ENCODE measurements at regions not wholly inside any gene's neighbourhood (a gene's known extent, or its start where the extent isn't known, plus 50 kb on each side); places are given as distances from the start of the nearest gene placed in this dataset.

- Mint-ChIP-seq H3K4me1 (ENCODE audit: low read depth) (peaks cover 6% of the 10 kb centered on the region), H3K36me3 (ENCODE audit: low read depth) (no peaks in the 10 kb centered on the region), H3K27me3 (peaks cover 4% of the 10 kb centered on the region), H3K27ac (no peak overlapping the region), H3K9me3 (peaks cover 32% of the 10 kb centered on the region), H3K4me3 (no peak overlapping the region)
- intact Hi-C loops (cut with micrococcal nuclease): no loop called here
These were observed 165.6 kb upstream of the TMCC3 start for GRCh38 chr12:94815958-94816357.

GRCh38 chr12:94815450-94815849 lies 165.1 kb upstream of the TMCC3 start:
- Mint-ChIP-seq H3K4me1 (ENCODE audit: low read depth) (peaks cover 6% of the 10 kb centered on the region), H3K4me3 (no peak overlapping the region), H3K36me3 (ENCODE audit: low read depth) (no peaks in the 10 kb centered on the region), H3K27me3 (peaks cover 4% of the 10 kb centered on the region), H3K27ac (no peak overlapping the region), H3K9me3 (peaks cover 37% of the 10 kb centered on the region)
- intact Hi-C loops (cut with micrococcal nuclease): no loop called here

- peaks cover 53% of the 10 kb centered on the region for H3K9me3 Mint-ChIP-seq
- H3K36me3 Mint-ChIP-seq (ENCODE audit: low read depth): no peaks in the 10 kb centered on the region
- intact Hi-C loops (cut with micrococcal nuclease): no loop called here
These were observed 163.0 kb upstream of the TMCC3 start for GRCh38 chr12:94813314-94813713.

GRCh38 chr12:94812345-94812744 lies 162.0 kb upstream of the TMCC3 start:
- H3K36me3 Mint-ChIP-seq (ENCODE audit: low read depth): no peaks in the 10 kb centered on the region
- H3K27me3 Mint-ChIP-seq: no peaks in the 10 kb centered on the region
- H3K27ac Mint-ChIP-seq: no peak overlapping the region
- H3K9me3 Mint-ChIP-seq: peaks cover 53% of the 10 kb centered on the region
- peaks cover under 1% of the 10 kb centered on the region for H3K4me1 Mint-ChIP-seq (ENCODE audit: low read depth)
- H3K4me3 Mint-ChIP-seq: no peak overlapping the region
- intact Hi-C loops (cut with micrococcal nuclease): no loop called here

More at GRCh38 chr12:94813314-94813713, 163.0 kb upstream of the TMCC3 start:
- Mint-ChIP-seq H3K27me3 (no peaks in the 10 kb centered on the region), H3K27ac (no peak overlapping the region), H3K4me1 (ENCODE audit: low read depth) (peaks cover 5% of the 10 kb centered on the region), H3K4me3 (no peak overlapping the region)

- Mint-ChIP-seq H3K4me1 (ENCODE audit: low read depth) (peaks cover 8% of the 10 kb centered on the region), H3K9me3 (peaks cover 53% of the 10 kb centered on the region), H3K4me3 (no peak overlapping the region), H3K27me3 (no peaks in the 10 kb centered on the region), H3K36me3 (ENCODE audit: low read depth) (no peaks in the 10 kb centered on the region), H3K27ac (no peak overlapping the region)
- intact Hi-C loops (cut with micrococcal nuclease): no loop called here
These were observed 161.3 kb upstream of the TMCC3 start for GRCh38 chr12:94811611-94812010.

GRCh38 chr12:94807951-94808350 lies 157.6 kb upstream of the TMCC3 start:
- H3K36me3 Mint-ChIP-seq (ENCODE audit: low read depth): no peaks in the 10 kb centered on the region
- peaks cover 24% of the 10 kb centered on the region for H3K4me1 Mint-ChIP-seq (ENCODE audit: low read depth)
- intact Hi-C loops (cut with micrococcal nuclease): no loop called here
- peaks cover 40% of the 10 kb centered on the region for H3K9me3 Mint-ChIP-seq
- no peak overlapping the region for H3K27ac Mint-ChIP-seq
- no peaks in the 10 kb centered on the region for H3K27me3 Mint-ChIP-seq
- H3K4me3 Mint-ChIP-seq: no peak overlapping the region

GRCh38 chr12:94806617-94807016 lies 156.3 kb upstream of the TMCC3 start:
- Mint-ChIP-seq H3K27ac (no peak overlapping the region), H3K27me3 (no peaks in the 10 kb centered on the region), H3K9me3 (peaks cover 28% of the 10 kb centered on the region), H3K4me1 (ENCODE audit: low read depth) (peaks cover 24% of the 10 kb centered on the region), H3K4me3 (no peak overlapping the region), H3K36me3 (ENCODE audit: low read depth) (no peaks in the 10 kb centered on the region)
- intact Hi-C loops (cut with micrococcal nuclease): no loop called here

GRCh38 chr12:94805749-94806529 lies 155.6 kb upstream of the TMCC3 start:
- intact Hi-C loops (cut with micrococcal nuclease): no loop called here
- no peaks in the 10 kb centered on the region for H3K36me3 Mint-ChIP-seq (ENCODE audit: low read depth)
- H3K27me3 Mint-ChIP-seq: no peaks in the 10 kb centered on the region
- no peak overlapping the region for H3K27ac Mint-ChIP-seq
- no peak overlapping the region for H3K4me3 Mint-ChIP-seq
- peaks cover 24% of the 10 kb centered on the region for H3K4me1 Mint-ChIP-seq (ENCODE audit: low read depth)
- H3K9me3 Mint-ChIP-seq: peaks cover 21% of the 10 kb centered on the region

GRCh38 chr12:94803939-94804338 lies 153.6 kb upstream of the TMCC3 start:
- H3K4me3 Mint-ChIP-seq: no peak overlapping the region
- intact Hi-C loops (cut with micrococcal nuclease): no loop called here
- peaks cover under 1% of the 10 kb centered on the region for H3K9me3 Mint-ChIP-seq
- no peaks in the 10 kb centered on the region for H3K27me3 Mint-ChIP-seq
- no peaks in the 10 kb centered on the region for H3K36me3 Mint-ChIP-seq (ENCODE audit: low read depth)
- peaks cover 24% of the 10 kb centered on the region for H3K4me1 Mint-ChIP-seq (ENCODE audit: low read depth)
- H3K27ac Mint-ChIP-seq: no peak overlapping the region

- Mint-ChIP-seq H3K27me3 (no peaks in the 10 kb centered on the region), H3K27ac (no peak overlapping the region), H3K4me3 (no peak overlapping the region), H3K36me3 (ENCODE audit: low read depth) (no peaks in the 10 kb centered on the region), H3K9me3 (no peaks in the 10 kb centered on the region), H3K4me1 (ENCODE audit: low read depth) (peaks cover 24% of the 10 kb centered on the region)
- intact Hi-C loops (cut with micrococcal nuclease): no loop called here
These were observed 152.4 kb upstream of the TMCC3 start for GRCh38 chr12:94802796-94803195.

GRCh38 chr12:94801745-94802144 lies 151.4 kb upstream of the TMCC3 start:
- Mint-ChIP-seq H3K4me3 (no peak overlapping the region), H3K27ac (no peak overlapping the region), H3K27me3 (no peaks in the 10 kb centered on the region), H3K4me1 (ENCODE audit: low read depth) (peaks cover 17% of the 10 kb centered on the region), H3K9me3 (no peaks in the 10 kb centered on the region), H3K36me3 (ENCODE audit: low read depth) (no peaks in the 10 kb centered on the region)
- intact Hi-C loops (cut with micrococcal nuclease): no loop called here

GRCh38 chr12:94799136-94799535 lies 148.8 kb upstream of the TMCC3 start:
- no peaks in the 10 kb centered on the region for H3K27me3 Mint-ChIP-seq
- H3K4me1 Mint-ChIP-seq (ENCODE audit: low read depth): no peaks in the 10 kb centered on the region
- H3K9me3 Mint-ChIP-seq: no peaks in the 10 kb centered on the region
- intact Hi-C loops (cut with micrococcal nuclease): no loop called here
- H3K27ac Mint-ChIP-seq: no peak overlapping the region
- no peak overlapping the region for H3K4me3 Mint-ChIP-seq
- H3K36me3 Mint-ChIP-seq (ENCODE audit: low read depth): no peaks in the 10 kb centered on the region

GRCh38 chr12:94798113-94798512 lies 147.8 kb upstream of the TMCC3 start:
- Mint-ChIP-seq H3K36me3 (ENCODE audit: low read depth) (no peaks in the 10 kb centered on the region), H3K9me3 (no peaks in the 10 kb centered on the region), H3K4me3 (no peak overlapping the region), H3K27me3 (no peaks in the 10 kb centered on the region), H3K27ac (no peak overlapping the region), H3K4me1 (ENCODE audit: low read depth) (peaks cover under 1% of the 10 kb centered on the region)
- intact Hi-C loops (cut with micrococcal nuclease): no loop called here

GRCh38 chr12:94795520-94795919 lies 145.2 kb upstream of the TMCC3 start:
- Mint-ChIP-seq H3K27me3 (no peaks in the 10 kb centered on the region), H3K4me1 (ENCODE audit: low read depth) (peaks cover 11% of the 10 kb centered on the region), H3K4me3 (no peak overlapping the region), H3K36me3 (ENCODE audit: low read depth) (no peaks in the 10 kb centered on the region), H3K27ac (no peak overlapping the region), H3K9me3 (no peaks in the 10 kb centered on the region)
- intact Hi-C loops (cut with micrococcal nuclease): no loop called here

- no peak overlapping the region for H3K4me3 Mint-ChIP-seq
- H3K9me3 Mint-ChIP-seq: no peaks in the 10 kb centered on the region
- no peak overlapping the region for H3K27ac Mint-ChIP-seq
- intact Hi-C loops (cut with micrococcal nuclease): no loop called here
- H3K4me1 Mint-ChIP-seq (ENCODE audit: low read depth): peaks cover 11% of the 10 kb centered on the region
- no peaks in the 10 kb centered on the region for H3K36me3 Mint-ChIP-seq (ENCODE audit: low read depth)
- no peaks in the 10 kb centered on the region for H3K27me3 Mint-ChIP-seq
These were observed 144.7 kb upstream of the TMCC3 start for GRCh38 chr12:94795044-94795443.
